ENCODE measurements at regions not wholly inside any gene's neighbourhood (a gene's known extent, or its start where the extent isn't known, plus 50 kb on each side); places are given as distances from the start of the nearest gene placed in this dataset.

- H3K4me1 ChIP-seq (ENCODE audit: insufficient read depth, low read length): no peaks in the 10 kb centered on the region
- no CpG with 5 or more reads among the region's 23 CpGs for WGBS (ENCODE audit: extremely low coverage, insufficient read length, low lambda C conversion rate)
Measured at GRCh38 chr12:124386661-124387527, 92.0 kb downstream of the RFLNA start.

More at GRCh38 chr12:124386661-124387527, 92.0 kb downstream of the RFLNA start:
- H3K79me1 ChIP-seq (ENCODE audit: insufficient read depth, low read depth, low read length, poor library complexity, severe bottlenecking): no peaks in the 10 kb centered on the region
- H3K9me3 ChIP-seq (ENCODE audit: control insufficient read depth, low read depth, low read length): no peaks in the 10 kb centered on the region
- H2BK5ac ChIP-seq (ENCODE audit: insufficient read length, low read length): no peak overlapping the region
- no peak overlapping the region for H3K4ac ChIP-seq (ENCODE audit: low read depth, low read length)
- H3K27ac Mint-ChIP-seq: no peak overlapping the region
- H2AFZ ChIP-seq (ENCODE audit: low read length): no peak overlapping the region
- H3K4me1 Mint-ChIP-seq: peaks cover 8 to 16% of the 10 kb centered on the region in 2 experiments
- no peak overlapping the region for H3K56ac ChIP-seq (ENCODE audit: insufficient read length, low read depth, low read length)
- no peak for DNase-seq
- no peaks in the 10 kb centered on the region for H3K23me2 ChIP-seq (ENCODE audit: insufficient read length, low read depth, low read length, poor library complexity, severe bottlenecking)
- no peak overlapping the region for H3T11ph ChIP-seq (ENCODE audit: low read length)
- H3K18ac ChIP-seq (ENCODE audit: insufficient read length, low read depth, low read length): no peak overlapping the region
- H3K14ac ChIP-seq (ENCODE audit: insufficient read depth, low read length): no peak overlapping the region; the same call in 1 of the 2 replicates
- no peak overlapping the region for H3K27ac ChIP-seq (ENCODE audit: insufficient read length, low read depth, low read length)
- H3K4me3 Mint-ChIP-seq: no peak overlapping the region
- no peak overlapping the region for H2BK12ac ChIP-seq (ENCODE audit: insufficient read length, low read depth, low read length)
- no peak for TF ChIP-seq CTCF (conservative IDR thresholded peaks at IDR 0.05)
- no peaks in the 10 kb centered on the region for H3K9me3 Mint-ChIP-seq
- no peaks in the 10 kb centered on the region for H3K27me3 ChIP-seq (ENCODE audit: insufficient read depth, low read length)
- no peak overlapping the region for H2BK120ac ChIP-seq (ENCODE audit: low read depth, low read length, poor library complexity, severe bottlenecking)
- no peaks in the 10 kb centered on the region for H3K79me2 ChIP-seq (ENCODE audit: insufficient read depth, low read length)
- no peak overlapping the region for H4K5ac ChIP-seq (ENCODE audit: insufficient read length, low read depth, low read length)
- no peak overlapping the region for H2BK15ac ChIP-seq (ENCODE audit: low read depth, low read length)
- H2BK20ac ChIP-seq (ENCODE audit: low read depth, low read length, poor library complexity, severe bottlenecking): no peak overlapping the region
- no peak overlapping the region for H4K91ac ChIP-seq (ENCODE audit: insufficient read length, low read depth, low read length)
- no peaks in the 10 kb centered on the region; the same call in 1 of the 2 replicates for H3K27me3 Mint-ChIP-seq (ENCODE audit: low read depth)
- H2AK5ac ChIP-seq (ENCODE audit: insufficient read length, low read length): no peak overlapping the region
- H4K8ac ChIP-seq (replicated peaks; ENCODE audit: insufficient read length, low read depth, low read length): no peak overlapping the region
- H3K36me3 Mint-ChIP-seq (ENCODE audit: insufficient read depth in 1 of 3, low read depth in 3 of 3): peaks cover 6 to 29% (median 19%) of the 10 kb centered on the region in 3 experiments; a peak in 6 of 7 replicates
- H3K4me2 ChIP-seq (ENCODE audit: insufficient read depth, insufficient read length, low read length): no peak overlapping the region
- H3K23ac ChIP-seq (ENCODE audit: insufficient read length, low read depth, low read length): no peak overlapping the region
- H3K9ac ChIP-seq (ENCODE audit: extremely low read depth, insufficient read length, low read length): no peak overlapping the region
- no peaks in the 10 kb centered on the region for H4K20me1 ChIP-seq (ENCODE audit: control insufficient read depth, insufficient read depth, insufficient read length)

Data from H9 (cell line).